GM18870 (cell line): ENCODE measurements at regions not wholly inside any gene's neighbourhood (a gene's known extent, or its start where the extent isn't known, plus 50 kb on each side); places are given as distances from the start of the nearest gene placed in this dataset.
"Not testable (repeated sequence)": the region's sequence is repeated elsewhere in the genome, so short reads cannot be mapped to it uniquely, and the experiment has no call there.

Experiments
- ATAC-seq: cut with Tn5 transposase; IDR thresholded peaks from one replicate; pipeline ENCODE4 v1.9.1; 2021; ENCODE audit warnings: moderate library complexity; ENCODE audit not compliant: unreplicated experiment

- no peak for ATAC-seq
Measured at GRCh38 chr1:173300061-173301044, 93.2 kb upstream of the TNFSF4 start.

GRCh38 chr1:173301507-173301906, 94.4 kb upstream of the TNFSF4 start:
- ATAC-seq = no peak

DNA sequence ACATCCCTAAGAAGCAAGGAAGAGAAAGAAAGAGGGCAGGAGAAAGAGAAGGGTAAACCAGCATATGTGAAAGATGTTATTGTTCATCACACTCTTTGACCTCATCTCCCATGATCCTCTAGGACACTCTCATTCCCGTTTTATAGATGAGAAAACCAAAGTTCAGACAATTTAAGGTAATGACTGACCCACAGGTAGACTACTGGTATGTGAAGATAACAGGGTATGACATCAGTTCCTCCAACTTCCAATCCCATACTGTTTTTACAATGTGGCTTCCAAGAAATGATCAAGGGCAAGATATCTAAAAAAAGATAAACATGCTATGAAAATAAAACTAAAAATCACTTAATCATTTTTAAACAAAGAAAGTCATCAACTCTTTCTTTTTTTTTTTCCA, 95.2 kb upstream of the TNFSF4 start:
- ATAC-seq = no peak

DNA sequence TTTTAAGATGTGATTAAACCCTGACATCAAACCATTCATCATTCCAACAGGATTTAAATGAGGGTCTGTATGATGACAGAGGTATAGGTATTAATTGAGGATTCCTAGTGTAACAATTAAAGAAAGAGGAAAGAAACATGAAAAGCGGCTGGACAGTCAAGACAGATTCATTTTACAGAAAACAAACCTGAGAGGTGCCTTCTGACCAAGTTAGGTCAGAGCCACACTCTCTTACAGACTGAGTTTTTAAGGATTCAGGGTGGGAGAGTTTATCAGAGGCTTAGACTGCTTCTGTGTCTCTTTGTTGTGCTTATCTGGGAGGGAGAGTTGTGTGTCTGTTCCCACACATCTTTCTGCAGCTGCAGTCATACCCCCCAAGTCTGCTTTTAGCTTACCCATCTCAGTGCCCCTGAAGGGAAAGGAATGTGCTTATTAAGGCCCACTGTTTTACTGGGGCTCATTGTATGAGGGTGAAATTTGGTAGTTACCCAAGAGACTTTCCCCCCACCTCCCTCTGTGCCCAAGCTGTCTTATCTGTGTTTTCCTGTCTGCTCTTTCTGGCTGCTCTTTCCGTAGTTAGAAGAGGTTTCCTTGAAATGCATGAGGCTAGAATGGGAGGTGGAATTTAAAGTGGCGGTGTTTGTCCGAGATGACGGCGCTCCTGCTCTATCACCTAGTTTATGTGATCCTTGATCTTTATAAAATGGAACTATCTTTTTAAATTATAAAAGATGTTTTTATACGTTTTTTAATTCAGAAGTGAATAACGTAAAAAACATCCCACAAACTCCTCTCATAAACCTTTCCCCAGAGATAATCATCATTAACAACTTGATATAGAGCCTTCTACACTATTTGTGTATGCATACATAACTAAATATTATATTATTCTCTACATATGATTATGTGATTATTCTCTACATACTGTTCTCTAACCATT, 96.0 kb upstream of the TNFSF4 start:
- ATAC-seq = no peak

DNA sequence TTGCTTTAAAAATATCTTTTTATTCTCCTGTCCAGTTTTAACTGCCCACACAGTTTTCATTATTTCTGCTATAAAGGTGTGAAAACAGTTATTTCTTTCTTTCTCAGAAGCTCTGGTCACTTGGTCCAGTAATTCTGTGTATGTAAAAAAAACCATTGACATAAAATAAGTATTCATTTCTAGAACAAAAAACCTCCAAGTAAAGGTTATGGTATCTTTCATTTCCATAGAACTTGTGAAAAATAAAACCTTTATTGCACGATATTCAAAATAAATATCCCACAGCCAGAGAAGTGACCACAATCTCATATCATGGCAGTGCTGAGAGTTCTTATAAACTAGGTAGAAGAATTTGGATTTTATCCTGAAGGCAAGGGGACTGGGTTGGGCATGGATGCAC, 96.9 kb upstream of the TNFSF4 start:
- ATAC-seq = no peak

GRCh38 chr1:173304529-173305227, 97.5 kb upstream of the TNFSF4 start:
- no peak for ATAC-seq

GRCh38 chr1:173307845-173308244, 100.7 kb upstream of the TNFSF4 start:
- ATAC-seq = no peak

DNA sequence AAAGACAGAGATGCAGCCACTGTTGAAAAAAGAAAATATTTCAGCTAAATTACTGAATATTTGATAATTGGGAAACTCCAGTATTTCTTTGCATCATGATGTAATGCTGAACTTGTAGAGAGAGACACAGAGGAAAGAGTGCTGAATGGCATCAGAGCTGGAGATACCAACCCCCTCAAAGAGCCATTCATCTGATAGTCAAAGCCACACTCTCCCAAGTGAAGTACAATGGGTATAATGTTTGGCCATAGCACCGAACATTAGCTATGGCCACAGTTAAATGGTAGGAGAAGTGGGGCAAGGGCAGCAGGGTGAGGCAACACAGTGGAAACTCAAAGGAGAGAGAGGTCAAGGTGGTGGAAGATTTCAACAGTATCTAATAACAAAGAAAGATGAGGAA, 107.5 kb upstream of the TNFSF4 start:
- no peak for ATAC-seq

GRCh38 chr1:173315296-173315695, 108.2 kb upstream of the TNFSF4 start:
- no peak for ATAC-seq

GRCh38 chr1:173318788-173319187, 111.7 kb upstream of the TNFSF4 start:
- ATAC-seq = no peak

GRCh38 chr1:173324352-173324751, 117.2 kb upstream of the TNFSF4 start:
- not testable (repeated sequence) for ATAC-seq

DNA sequence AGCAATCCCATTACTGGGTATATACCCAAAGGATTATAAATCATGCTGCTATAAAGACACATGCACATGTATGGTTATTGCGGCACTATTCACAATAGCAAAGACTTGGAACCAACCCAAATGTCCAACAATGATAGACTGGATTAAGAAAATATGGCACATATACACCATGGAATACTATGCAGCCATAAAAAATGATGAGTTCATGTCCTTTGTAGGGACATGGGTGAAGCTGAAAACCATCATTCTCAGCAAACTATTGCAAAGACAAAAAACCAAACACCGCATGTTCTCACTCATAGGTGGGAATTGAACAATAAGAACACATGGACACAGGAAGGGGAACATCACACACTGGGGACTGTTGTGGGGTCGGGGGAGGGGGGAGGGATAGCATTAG, 120.9 kb upstream of the TNFSF4 start:
- ATAC-seq = not testable (repeated sequence)

GRCh38 chr1:173328961-173329360, 121.8 kb upstream of the TNFSF4 start:
- ATAC-seq = no peak

GRCh38 chr1:173329726-173330125, 122.6 kb upstream of the TNFSF4 start:
- no peak for ATAC-seq

- ATAC-seq = no peak
Measured at GRCh38 chr1:173330149-173330951, 123.2 kb upstream of the TNFSF4 start.

DNA sequence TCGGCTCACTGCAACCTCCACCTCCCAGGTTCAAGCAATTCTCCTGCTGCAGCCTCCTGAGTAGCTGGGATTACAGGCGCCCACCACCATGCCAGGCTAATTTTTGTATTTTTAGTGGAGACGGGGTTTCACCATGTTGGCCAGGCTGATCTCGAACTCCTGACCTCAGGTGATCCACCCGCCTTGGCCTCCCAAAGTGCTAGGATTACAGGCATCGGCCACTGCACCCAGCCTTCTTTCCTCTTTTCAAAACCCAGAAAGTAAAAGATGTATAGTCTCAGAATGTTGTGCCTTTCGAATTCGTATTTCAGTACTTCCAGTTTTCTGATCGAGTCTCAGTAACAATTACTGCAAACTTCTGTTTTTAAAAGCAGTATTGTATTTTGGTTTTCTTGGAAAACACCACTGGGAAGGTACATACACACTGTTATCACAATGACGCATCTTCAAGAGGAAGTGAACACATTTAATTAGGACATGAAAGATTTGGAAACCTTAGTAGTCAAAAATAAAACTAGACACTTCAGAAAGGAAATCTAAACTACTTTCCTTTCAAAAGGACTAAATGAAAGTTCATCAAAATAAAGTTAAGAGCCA, 123.9 kb upstream of the TNFSF4 start:
- ATAC-seq = not testable (repeated sequence)

GRCh38 chr1:173332026-173332425, 124.9 kb upstream of the TNFSF4 start:
- no peak for ATAC-seq

GRCh38 chr1:173333581-173333980, 126.5 kb upstream of the TNFSF4 start:
- peak; percentile 80 for ATAC-seq

GRCh38 chr1:173337126-173337525, 130.0 kb upstream of the TNFSF4 start:
- no peak for ATAC-seq

DNA sequence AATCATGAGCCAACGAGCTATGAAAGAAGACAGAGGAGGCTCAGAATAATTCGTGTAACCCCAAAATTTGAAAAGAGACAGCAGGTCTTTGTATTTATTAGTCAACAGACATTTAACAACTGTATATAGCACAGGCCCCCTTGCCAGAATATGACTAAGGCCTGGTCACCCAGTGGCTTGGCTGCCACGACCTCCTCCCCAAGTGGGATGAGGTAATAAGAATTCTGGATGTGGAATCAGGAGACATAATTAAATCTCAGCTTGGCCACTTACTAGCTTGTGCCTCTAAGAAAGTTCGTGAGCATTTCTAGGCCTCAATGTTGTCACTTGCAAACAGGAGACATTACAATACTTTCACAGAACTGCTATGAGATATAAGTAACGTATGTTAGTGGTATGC, 134.2 kb upstream of the TNFSF4 start:
- ATAC-seq = no peak
